GM12892 (cell line): ENCODE measurements at regions not wholly inside any gene's neighbourhood (a gene's known extent, or its start where the extent isn't known, plus 50 kb on each side); places are given as distances from the start of the nearest gene placed in this dataset.

Experiments
- POLR2A ChIP-seq: IDR thresholded peaks from 2 replicates; pipeline ENCODE4 v1.6.1; 2011; ENCODE audit warnings: low read depth, low read length, control low read depth
- POLR2AphosphoS5 ChIP-seq: IDR thresholded peaks from 2 replicates; pipeline ENCODE4 v1.6.1; 2011; ENCODE audit warnings: low read depth, low read length, control low read depth
- TAF1 ChIP-seq: IDR thresholded peaks from 2 replicates; pipeline ENCODE4 v1.6.1; 2011; ENCODE audit warnings: low read depth, mild to moderate bottlenecking, control low read depth, low read length, borderline replicate concordance

- no peak for TF ChIP-seq POLR2A
- no peak for TF ChIP-seq POLR2AphosphoS5
- no peak for TF ChIP-seq TAF1
Observed at GRCh38 chr2:124973396-124973795, 948.3 kb downstream of the CNTNAP5 start.
